Esophagus squamous epithelium (tissue), 5 donors: ENCODE measurements at regions not wholly inside any gene's neighbourhood (a gene's known extent, or its start where the extent isn't known, plus 50 kb on each side); places are given as distances from the start of the nearest gene placed in this dataset.

Experiments
- DNase-seq: peaks from one replicate; lab custom pipeline; 2025; lab: John Stamatoyannopoulos, UW
- H3K27ac ChIP-seq, 4 donors: fragments of 200-600 bp; sonication (generic); one replicate each; pipeline ENCODE4 v1.5.1; 2016 to 2019; ENCODE audit warnings: mild to moderate bottlenecking in 1 of 4
- H3K27me3 ChIP-seq, 4 donors: fragments of 200-600 bp; sonication (generic); 1 replicate in 3 of 4; 2 replicates in 1 of 4; pipeline versions ENCODE4 v1.5.1 to v1.6.0; 2017 to 2021; ENCODE audit warnings: antibody characterized with exemption in 1 of 4
- H3K36me3 ChIP-seq, 3 donors: fragments of 200-600 bp; sonication (generic); one replicate each; pipeline ENCODE4 v1.5.1; 2016 to 2019
- H3K4me1 ChIP-seq, 3 donors: fragments of 200-600 bp; sonication (generic); one replicate each; pipeline ENCODE4 v1.5.1; 2017 to 2019
- H3K4me3 ChIP-seq, 4 donors: fragments of 200-600 bp; sonication (generic); 1 replicate in 3 of 4; 2 replicates in 1 of 4; pipeline ENCODE4 v1.5.1; 2016 to 2019; ENCODE audit warnings: mild to moderate bottlenecking in 2 of 4, moderate library complexity in 1 of 4
- H3K9me3 ChIP-seq, 3 donors: fragments of 200-600 bp; sonication (generic); one replicate each; pipeline ENCODE4 v1.5.1; 2016 to 2019
- POLR2A ChIP-seq, 4 donors: fragments of 450-650 bp; IDR thresholded peaks; one replicate each; pipeline ENCODE4 v1.6.1; 2017; ENCODE audit warnings: antibody characterized with exemption in 4 of 4, mild to moderate bottlenecking in 4 of 4, moderate library complexity in 3 of 4
- WGBS, 2 donors: methylation state at CpG; one replicate each; pipeline ENCODE4 v1.1.5; 2018; 5-methylcytosine and 5-hydroxymethylcytosine counted together
- intact Hi-C: fragments of 100-400 bp; cut with DNase I; formaldehyde crosslinking; loops from one replicate; pipeline ENCODE4 v1.15.0; 2022
- TF ChIP-seq, protein P1 (sequence below), 6 experiments: fragments of 450-650 bp in 4 of 6; fragments of 200-600 bp in 2 of 6; sonication (generic) in 2 of 6; IDR thresholded peaks; one replicate each; pipeline ENCODE4 v1.5.1; 2016 to 2019; ENCODE audit warnings: antibody characterized with exemption in 6 of 6, mild to moderate bottlenecking in 4 of 6, moderate library complexity in 4 of 6
- donor health status: DM: yes; HTN: yes; CAD: no.

DNA sequence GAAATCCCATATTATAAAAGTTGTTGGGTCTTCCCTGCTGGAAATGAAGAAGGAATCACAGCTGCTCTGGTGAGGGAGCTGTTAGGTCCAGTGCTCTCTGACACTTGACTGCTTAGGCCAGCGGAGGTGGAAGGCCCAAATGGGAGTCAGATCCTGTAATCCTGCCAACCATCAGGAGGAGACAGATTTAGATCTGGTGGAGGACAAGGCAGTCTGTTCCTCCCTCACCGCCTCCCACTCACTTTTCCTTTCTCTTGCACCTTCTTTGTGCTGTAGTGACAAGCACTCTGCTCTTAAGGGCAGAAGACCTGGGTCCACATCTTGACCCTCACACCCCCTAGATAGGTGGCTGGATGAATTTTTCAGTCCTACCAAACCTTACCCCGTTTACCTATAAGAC lies 59.7 kb upstream of the CHST1 start:
- peaks cover 0 to 11% (median 0%) of the 10 kb centered on the region in 4 donors for H3K27me3 ChIP-seq
- H3K9me3 ChIP-seq: no peaks in the 10 kb centered on the region
- TF ChIP-seq POLR2A (IDR thresholded peaks at IDR 0.05): no peak
- TF ChIP-seq, protein P1, sequence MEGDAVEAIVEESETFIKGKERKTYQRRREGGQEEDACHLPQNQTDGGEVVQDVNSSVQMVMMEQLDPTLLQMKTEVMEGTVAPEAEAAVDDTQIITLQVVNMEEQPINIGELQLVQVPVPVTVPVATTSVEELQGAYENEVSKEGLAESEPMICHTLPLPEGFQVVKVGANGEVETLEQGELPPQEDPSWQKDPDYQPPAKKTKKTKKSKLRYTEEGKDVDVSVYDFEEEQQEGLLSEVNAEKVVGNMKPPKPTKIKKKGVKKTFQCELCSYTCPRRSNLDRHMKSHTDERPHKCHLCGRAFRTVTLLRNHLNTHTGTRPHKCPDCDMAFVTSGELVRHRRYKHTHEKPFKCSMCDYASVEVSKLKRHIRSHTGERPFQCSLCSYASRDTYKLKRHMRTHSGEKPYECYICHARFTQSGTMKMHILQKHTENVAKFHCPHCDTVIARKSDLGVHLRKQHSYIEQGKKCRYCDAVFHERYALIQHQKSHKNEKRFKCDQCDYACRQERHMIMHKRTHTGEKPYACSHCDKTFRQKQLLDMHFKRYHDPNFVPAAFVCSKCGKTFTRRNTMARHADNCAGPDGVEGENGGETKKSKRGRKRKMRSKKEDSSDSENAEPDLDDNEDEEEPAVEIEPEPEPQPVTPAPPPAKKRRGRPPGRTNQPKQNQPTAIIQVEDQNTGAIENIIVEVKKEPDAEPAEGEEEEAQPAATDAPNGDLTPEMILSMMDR (IDR thresholded peaks at IDR 0.05): no peak
- no peak overlapping the region for H3K4me3 ChIP-seq
- H3K27ac ChIP-seq: no peak overlapping the region
- intact Hi-C loops: no loop called here
- WGBS, 2 donors: 67 to 78% methylated on average over 3 of the region's 3 CpGs
- H3K4me1 ChIP-seq: no peaks in the 10 kb centered on the region
- H3K36me3 ChIP-seq: no peaks in the 10 kb centered on the region
- DNase-seq: no peak

DNA sequence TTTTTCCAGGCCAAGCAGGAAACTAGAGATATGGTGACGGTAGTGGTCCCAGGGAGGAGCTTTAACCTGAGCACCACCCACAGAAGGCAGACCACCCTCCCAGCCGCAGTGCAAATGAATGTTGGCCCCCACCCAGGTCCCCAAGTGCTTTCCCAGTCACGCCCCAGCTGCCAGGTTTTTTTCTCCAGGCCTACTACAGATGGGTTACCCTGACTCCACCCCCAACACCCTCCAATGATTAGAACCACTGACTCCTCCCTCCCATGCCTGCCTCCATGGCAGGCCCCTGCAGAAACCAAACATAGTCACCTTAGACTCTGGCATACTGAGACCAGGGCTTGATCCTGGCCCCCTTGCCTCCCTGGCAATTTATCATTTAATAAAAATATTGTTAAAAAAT lies 58.7 kb upstream of the CHST1 start:
- no peak for DNase-seq
- no peaks in the 10 kb centered on the region for H3K36me3 ChIP-seq
- TF ChIP-seq POLR2A (IDR thresholded peaks at IDR 0.05): no peak
- TF ChIP-seq, protein P1 (IDR thresholded peaks at IDR 0.05): no peak
- H3K4me3 ChIP-seq: no peak overlapping the region
- WGBS, 2 donors: 30 to 45% methylated on average over 2 to 3 of the region's 3 CpGs
- no peaks in the 10 kb centered on the region for H3K9me3 ChIP-seq
- intact Hi-C loops: no loop called here
- no peaks in the 10 kb centered on the region for H3K4me1 ChIP-seq
- H3K27me3 ChIP-seq: peaks cover 0 to 11% (median 0%) of the 10 kb centered on the region in 4 donors
- no peak overlapping the region for H3K27ac ChIP-seq

DNA sequence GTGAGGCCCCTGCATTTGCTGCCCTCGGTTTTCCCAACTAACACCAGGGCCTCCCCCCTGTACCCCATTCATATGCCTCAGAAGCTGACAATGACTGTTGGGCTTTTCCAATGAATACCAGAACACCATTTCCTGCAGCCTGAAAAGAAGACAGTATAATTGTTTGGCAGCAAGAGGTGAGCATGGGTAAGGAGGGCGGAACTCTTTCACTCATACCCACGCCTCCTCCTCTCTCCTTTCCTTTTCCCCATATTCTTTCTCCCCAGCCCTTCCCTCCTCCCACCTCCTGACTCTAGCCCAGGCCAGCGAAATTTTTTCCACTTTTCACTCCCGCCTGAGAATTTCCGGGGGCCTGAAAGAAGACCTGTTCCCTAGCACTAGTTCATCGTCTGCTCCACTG lies 58.0 kb upstream of the CHST1 start:
- Histone ChIP-seq H3K4me3 (no peak overlapping the region), H3K9me3 (no peaks in the 10 kb centered on the region), H3K27me3 (peaks cover 0 to 11% (median 0%) of the 10 kb centered on the region in 4 donors), H3K4me1 (no peaks in the 10 kb centered on the region), H3K27ac (no peak overlapping the region), H3K36me3 (no peaks in the 10 kb centered on the region)
- intact Hi-C loops: no loop called here
- TF ChIP-seq, protein P1 (IDR thresholded peaks at IDR 0.05): no peak
- no peak for TF ChIP-seq POLR2A (IDR thresholded peaks at IDR 0.05)
- no peak for DNase-seq
- 77 to 78% methylated on average over 7 of the region's 7 CpGs for WGBS, 2 donors

DNA sequence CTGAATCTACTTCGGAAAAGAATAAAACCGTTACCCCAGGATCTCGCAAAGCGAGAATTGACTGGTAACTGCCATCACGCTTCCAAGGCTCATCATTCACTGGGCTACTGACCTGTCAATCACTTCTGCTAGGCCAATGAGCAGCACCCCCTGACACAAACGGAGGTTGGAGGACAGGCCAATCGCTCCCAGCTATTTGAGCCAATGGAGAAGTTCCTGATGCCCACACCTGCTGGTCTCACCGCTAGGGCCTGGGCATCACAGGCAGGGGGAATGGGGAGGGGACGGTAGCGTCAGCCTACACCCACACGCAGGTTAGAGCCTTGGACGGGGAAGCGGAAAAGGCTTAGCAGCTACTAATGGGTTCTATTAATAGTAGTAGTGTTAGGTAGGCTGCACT lies 56.7 kb upstream of the CHST1 start:
- no peaks in the 10 kb centered on the region for H3K36me3 ChIP-seq
- intact Hi-C loops: no loop called here
- DNase-seq: no peak
- H3K27ac ChIP-seq: no peak overlapping the region
- no peaks in the 10 kb centered on the region for H3K9me3 ChIP-seq
- no peaks in the 10 kb centered on the region for H3K4me1 ChIP-seq
- no peak overlapping the region for H3K4me3 ChIP-seq
- H3K27me3 ChIP-seq: peaks cover 0 to 14% (median 0%) of the 10 kb centered on the region in 4 donors
- WGBS, 2 donors: 83 to 88% methylated on average over 6 to 11 of the region's 13 CpGs
- no peak for TF ChIP-seq POLR2A (IDR thresholded peaks at IDR 0.05)
- TF ChIP-seq, protein P1 (IDR thresholded peaks at IDR 0.05): no peak

DNA sequence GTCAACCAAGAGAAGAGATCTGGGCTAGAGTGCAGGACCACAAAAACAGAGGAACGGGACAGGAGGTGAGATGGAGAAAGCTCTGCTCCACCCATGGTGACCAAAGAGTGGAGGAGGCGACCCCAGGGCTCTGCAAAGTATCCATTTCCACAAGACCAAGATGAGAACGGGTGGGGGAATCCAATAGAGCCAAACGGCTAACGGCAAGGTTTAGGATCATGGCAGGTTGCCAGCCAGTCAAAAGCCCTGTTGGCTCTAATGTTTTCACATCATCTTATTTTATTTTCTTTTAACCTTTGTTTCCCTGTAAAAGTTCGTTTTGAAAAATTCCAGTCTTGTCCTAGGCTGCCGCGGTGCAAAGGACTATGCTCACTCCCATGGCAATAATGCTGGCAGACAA lies 52.1 kb upstream of the CHST1 start:
- no peaks in the 10 kb centered on the region for H3K36me3 ChIP-seq
- WGBS, 2 donors: 70 to 75% methylated on average over 8 of the region's 8 CpGs
- DNase-seq: no peak
- no peak overlapping the region for H3K27ac ChIP-seq
- no peaks in the 10 kb centered on the region for H3K4me1 ChIP-seq
- intact Hi-C loops: no loop called here
- no peak for TF ChIP-seq POLR2A (IDR thresholded peaks at IDR 0.05)
- TF ChIP-seq, protein P1 (IDR thresholded peaks at IDR 0.05): no peak
- H3K4me3 ChIP-seq: no peak overlapping the region
- no peaks in the 10 kb centered on the region for H3K9me3 ChIP-seq
- H3K27me3 ChIP-seq: peaks cover 0 to 13% (median 0%) of the 10 kb centered on the region in 4 donors
